ENCODE measurements at regions not wholly inside any gene's neighbourhood (a gene's known extent, or its start where the extent isn't known, plus 50 kb on each side); places are given as distances from the start of the nearest gene placed in this dataset.
A peak's percentile ranks its signal among the peaks of the same experiment; 100 is the strongest.

DNA sequence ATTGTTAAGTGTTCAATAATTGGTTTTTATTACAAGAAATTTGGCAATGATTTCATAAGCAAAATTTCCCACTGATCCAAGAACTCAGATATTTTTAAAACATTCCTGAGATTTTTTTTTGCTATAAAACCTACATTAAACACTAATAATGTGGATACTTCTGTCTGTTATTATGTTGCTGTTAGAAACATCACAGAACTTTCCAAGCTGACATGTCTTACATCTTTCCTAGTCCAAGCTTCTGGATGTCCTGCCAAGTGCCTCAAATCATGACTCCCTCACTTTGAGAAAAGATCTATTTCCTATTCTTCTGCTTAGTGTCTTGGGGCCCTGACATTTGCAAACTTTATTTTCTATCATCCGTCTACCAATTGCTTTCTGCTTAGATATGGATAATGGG is 110.8 kb downstream of the RFPL4B start:
- DNase-seq (ENCODE audit: low read depth): peak; percentile 9
- no peak overlapping the region for H3K4me3 ChIP-seq (replicated peaks; ENCODE audit: low read depth, low read length)
- TF ChIP-seq CTCF (IDR thresholded peaks at IDR 0.05; ENCODE audit: low read length, missing control alignments): no peak

GRCh38 chr6:112459758-112460304 is 112.7 kb downstream of the RFPL4B start:
- TF ChIP-seq CTCF (IDR thresholded peaks at IDR 0.05; ENCODE audit: low read length, missing control alignments): no peak
- no peak for DNase-seq (ENCODE audit: low read depth)
- H3K4me3 ChIP-seq (replicated peaks; ENCODE audit: low read depth, low read length): no peak overlapping the region

DNA sequence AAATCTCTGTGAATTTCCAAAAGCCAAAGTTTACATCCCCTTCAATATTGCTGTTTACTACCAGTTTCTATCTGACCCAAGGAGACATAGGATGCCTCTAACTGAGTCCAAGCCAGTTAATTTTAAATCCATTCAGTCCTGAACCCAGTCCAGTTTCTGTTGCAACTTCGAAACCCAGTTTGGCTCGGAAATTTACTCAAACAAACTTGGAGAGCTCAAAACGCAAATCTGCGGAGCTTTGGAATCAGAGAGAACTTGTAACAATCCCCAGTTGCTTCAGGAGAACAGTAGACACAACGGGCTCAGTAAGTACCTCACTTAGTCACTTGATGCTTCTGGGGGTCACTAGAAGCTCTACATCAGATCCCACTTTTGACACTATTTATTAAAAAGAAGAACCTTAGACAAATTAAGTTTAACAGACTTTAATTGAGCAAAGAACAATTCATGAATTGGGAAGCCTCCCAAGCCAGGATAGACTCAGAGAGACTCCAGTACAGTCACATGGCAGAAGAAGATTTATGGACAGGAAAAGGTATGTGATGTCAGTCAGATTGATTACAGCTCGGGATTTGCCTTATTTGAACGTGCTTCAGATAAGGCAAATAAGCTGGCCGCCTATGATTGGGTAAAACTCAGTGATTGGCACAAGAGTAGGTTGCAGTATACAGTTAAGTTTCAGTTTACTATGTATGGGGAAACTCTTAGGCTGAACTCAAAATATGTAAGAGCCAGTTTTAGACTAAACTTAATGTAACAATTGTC is 118.0 kb downstream of the RFPL4B start:
- DNase-seq (ENCODE audit: low read depth): no peak
- H3K4me3 ChIP-seq (replicated peaks; ENCODE audit: low read depth, low read length): no peak overlapping the region
- no peak for TF ChIP-seq CTCF (IDR thresholded peaks at IDR 0.05; ENCODE audit: low read length, missing control alignments)

DNA sequence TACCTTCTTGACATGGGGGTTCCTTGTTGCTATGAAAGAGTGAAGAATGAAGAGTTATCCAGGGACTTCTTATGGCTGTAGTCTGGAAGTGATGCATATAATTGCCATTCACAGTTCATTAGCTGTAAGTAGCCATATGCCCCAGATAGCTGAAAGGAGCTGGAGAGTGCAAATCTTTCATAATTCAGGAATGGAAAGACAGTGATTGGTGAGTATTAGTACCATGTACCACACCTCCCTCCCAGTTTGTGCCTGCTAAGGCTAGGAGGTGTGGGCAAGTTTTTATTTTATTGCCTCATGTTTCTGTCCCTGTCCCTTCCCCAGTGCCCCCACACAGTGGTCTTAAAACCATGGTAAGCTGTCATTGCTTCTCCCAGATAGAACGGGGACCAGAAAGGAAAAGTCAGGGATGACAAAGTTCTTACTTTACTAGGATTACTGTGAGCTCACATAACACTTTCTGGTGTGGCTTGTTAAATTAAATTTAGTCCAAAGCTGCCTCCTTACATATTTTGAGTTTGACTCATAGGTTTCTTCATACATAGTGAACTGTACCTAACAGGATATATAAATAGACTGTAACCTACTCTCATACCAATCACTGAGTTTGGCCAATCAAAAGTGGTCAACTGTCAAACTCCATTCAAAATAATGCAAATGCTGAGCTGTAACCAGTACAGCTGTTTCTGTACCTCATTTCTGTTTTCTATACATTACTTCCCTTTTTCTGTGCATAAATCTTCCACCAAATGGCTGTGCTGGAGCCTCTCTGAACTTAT is 119.4 kb downstream of the RFPL4B start:
- TF ChIP-seq CTCF (IDR thresholded peaks at IDR 0.05; ENCODE audit: low read length, missing control alignments): no peak
- DNase-seq (ENCODE audit: low read depth): peak; percentile 51
- H3K4me3 ChIP-seq (replicated peaks; ENCODE audit: low read depth, low read length): no peak overlapping the region

DNA sequence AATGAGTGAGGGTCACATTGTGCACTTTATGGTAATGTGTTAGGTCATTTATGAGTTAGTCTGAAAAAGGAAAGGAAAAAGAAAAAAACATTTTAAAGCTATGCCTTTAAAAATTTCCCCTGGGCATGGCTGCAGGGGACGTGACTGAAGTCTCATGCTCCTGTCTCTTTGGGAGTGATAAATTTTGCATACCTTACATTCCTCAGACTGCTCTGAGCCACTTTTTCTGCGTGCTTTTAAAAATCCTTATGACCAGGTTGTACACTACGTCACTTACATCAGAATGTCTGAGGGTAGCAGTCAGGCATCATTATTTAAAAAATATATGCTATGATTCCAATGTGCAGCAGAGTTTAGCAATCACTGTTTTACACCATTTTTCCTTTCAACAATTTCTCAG is 121.2 kb downstream of the RFPL4B start:
- no peak overlapping the region for H3K4me3 ChIP-seq (replicated peaks; ENCODE audit: low read depth, low read length)
- TF ChIP-seq CTCF (IDR thresholded peaks at IDR 0.05; ENCODE audit: low read length, missing control alignments): no peak
- peak; percentile 60 for DNase-seq (ENCODE audit: low read depth)

GRCh38 chr6:112469306-112469705 is 122.2 kb downstream of the RFPL4B start:
- DNase-seq (ENCODE audit: low read depth): no peak
- H3K4me3 ChIP-seq (replicated peaks; ENCODE audit: low read depth, low read length): no peak overlapping the region
- no peak for TF ChIP-seq CTCF (IDR thresholded peaks at IDR 0.05; ENCODE audit: low read length, missing control alignments)
